GM12872 (cell line): ENCODE measurements at regions not wholly inside any gene's neighbourhood (a gene's known extent, or its start where the extent isn't known, plus 50 kb on each side); places are given as distances from the start of the nearest gene placed in this dataset.

Experiments used
- TF ChIP-seq, protein P1 (sequence below): IDR thresholded peaks from 3 replicates; pipeline ENCODE4 v1.5.1; 2011; ENCODE audit warnings: low read depth, mild to moderate bottlenecking, low read length, moderate library complexity; ENCODE audit not compliant: insufficient read depth

DNA sequence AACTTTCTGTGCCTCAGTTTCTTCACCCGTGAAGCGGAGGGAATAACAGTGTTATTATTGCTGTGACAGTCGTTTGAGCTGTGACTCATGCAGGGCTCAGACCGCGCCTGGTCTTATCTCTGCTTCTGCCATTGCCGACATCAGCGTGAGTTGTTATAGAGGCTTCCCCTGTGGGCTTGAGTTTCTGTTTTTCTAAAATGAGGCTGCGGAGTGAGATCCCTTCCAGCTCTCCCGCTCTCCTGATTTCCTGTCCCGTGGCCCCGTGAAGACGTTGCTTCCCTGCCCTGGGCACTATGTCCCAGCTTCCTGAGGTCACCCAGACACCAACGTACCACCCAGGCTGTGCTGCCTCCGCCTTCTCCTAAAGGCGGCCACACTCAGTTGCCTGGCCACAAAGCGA, 278.5 kb downstream of the BMP7 start:
- TF ChIP-seq, protein P1, sequence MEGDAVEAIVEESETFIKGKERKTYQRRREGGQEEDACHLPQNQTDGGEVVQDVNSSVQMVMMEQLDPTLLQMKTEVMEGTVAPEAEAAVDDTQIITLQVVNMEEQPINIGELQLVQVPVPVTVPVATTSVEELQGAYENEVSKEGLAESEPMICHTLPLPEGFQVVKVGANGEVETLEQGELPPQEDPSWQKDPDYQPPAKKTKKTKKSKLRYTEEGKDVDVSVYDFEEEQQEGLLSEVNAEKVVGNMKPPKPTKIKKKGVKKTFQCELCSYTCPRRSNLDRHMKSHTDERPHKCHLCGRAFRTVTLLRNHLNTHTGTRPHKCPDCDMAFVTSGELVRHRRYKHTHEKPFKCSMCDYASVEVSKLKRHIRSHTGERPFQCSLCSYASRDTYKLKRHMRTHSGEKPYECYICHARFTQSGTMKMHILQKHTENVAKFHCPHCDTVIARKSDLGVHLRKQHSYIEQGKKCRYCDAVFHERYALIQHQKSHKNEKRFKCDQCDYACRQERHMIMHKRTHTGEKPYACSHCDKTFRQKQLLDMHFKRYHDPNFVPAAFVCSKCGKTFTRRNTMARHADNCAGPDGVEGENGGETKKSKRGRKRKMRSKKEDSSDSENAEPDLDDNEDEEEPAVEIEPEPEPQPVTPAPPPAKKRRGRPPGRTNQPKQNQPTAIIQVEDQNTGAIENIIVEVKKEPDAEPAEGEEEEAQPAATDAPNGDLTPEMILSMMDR, result no peak

DNA sequence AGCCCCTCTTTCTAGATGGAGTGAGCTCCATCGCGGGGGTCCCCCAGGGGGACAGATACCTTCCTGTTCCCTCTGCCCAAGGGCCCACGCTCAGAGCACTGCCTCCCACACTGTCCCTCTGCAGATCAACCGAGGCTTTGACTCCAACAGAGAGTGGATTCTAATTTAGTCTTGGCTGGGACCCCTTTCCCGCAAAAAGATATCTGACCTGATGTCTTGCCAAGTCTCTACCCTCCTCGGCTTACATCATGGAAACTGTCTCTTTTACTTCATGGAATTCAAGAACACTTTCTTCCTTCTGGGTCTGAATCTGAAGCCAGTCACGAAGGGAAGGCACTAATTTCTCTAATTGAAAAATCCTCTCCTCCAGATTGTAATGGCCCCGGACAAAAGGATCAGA, 278.0 kb downstream of the BMP7 start:
- TF ChIP-seq, protein P1, result no peak

DNA sequence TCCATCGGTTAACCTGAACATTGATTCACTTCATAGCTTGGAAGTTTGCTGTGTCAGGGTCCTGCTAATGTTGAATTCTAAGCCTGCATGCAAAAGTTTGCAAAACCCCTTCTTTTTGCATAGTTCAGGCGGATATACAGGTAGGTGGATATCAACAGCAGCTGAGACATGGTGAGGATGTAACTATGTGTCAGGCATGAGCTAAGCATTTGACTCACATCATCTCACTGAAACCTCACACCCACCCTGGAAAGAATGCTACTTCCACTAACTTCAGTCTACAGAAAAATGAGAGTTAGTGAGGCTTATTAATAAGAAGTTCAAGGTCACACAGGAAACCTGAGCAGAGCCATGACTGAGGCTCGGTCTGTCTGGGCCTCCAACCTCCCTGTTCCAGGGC, 276.9 kb downstream of the BMP7 start:
- TF ChIP-seq, protein P1, result no peak

DNA sequence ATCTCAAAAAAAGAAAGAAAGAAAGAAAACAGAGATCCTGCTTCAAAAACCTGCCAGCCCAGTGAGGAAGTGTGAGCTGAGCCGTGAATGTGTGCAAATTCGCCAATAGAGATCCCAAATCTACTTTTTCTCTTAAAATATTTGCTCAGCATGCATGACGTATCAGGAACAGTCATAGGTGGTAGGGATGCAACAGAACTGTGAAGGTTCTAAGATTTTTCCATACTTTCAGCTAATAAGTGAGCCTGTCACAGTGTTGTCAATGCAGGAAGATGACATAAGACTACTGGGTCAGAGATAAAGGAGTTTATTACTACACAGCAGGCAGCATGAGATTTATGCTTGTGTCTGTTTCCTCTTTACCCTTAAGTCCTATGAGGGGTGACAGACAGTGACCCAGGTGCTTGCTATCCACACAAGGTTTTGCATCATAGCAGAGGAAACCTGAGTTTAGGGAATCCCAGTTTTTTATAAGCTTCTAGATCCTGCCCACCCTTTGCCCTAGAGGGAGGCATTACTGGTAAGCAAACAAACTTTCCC, 273.4 kb downstream of the BMP7 start:
- TF ChIP-seq, protein P1, result no peak

DNA sequence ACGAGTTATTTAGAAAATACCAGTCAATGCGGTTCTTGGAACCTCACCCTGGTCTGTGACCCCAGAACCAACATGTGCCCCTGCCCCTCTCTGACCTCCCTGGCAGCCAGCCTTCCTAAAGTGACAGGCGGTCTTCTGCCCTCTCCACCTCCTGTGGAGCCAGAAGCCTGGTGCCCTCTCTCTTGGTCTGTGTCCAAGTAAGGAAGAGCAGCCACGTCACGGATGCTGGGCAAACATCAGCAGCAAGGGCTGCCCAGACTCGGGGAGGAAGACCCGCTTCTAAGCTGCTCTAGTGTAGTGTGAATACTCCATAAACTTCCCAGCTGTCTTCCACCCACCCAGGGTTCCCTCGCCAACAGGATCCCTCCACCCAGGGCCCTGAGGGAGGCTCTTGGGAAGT, 272.4 kb downstream of the BMP7 start:
- TF ChIP-seq, protein P1, result no peak

- TF ChIP-seq, protein P1, result no peak
Measured at GRCh38 chr20:56995149-56995548, 271.3 kb downstream of the BMP7 start.

DNA sequence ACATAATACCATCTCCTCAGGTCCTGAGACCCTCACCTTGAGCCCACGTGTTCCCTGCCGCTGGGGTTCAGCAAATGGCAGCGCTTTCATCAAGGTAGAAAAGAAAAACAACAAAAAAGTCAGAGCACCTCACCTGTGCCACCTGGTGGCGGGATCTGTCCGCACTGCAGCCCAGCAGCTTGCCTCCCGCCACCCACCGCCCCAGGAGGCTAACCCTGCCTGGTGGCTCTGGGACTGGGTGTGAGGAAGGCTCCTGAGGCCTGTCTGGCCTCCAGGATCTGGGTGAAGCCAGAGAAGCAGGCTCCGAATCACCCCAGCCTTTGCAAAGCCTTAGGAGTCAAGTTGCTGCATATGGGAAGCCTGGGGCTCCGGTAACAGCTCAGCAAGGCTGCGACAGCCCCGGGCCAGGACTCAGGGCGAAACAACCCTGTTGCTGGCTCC, 270.8 kb downstream of the BMP7 start:
- TF ChIP-seq, protein P1, result peak; percentile 70
